Liver (tissue), 7 donors: ENCODE measurements at regions not wholly inside any gene's neighbourhood (a gene's known extent, or its start where the extent isn't known, plus 50 kb on each side); places are given as distances from the start of the nearest gene placed in this dataset.

Source experiments
- DNase-seq: peaks from one replicate; pipeline ENCODE4 v3.0.0-alpha.2; 2017; ENCODE audit warnings: low spot score
- H3K27ac ChIP-seq, 2 donors: one replicate each; pipeline ENCODE4 v1.7.0; 2013; ENCODE audit warnings: inconsistent platforms in 2 of 2, low read length in 2 of 2, control low read depth in 1 of 2, low read depth in 1 of 2, mild to moderate bottlenecking in 1 of 2
- H3K27me3 ChIP-seq, 4 donors: one replicate each; pipeline versions ENCODE4 v1.6.1 to v1.7.0; 2013; ENCODE audit warnings: low read length in 3 of 4, inconsistent platforms in 1 of 4, mild to moderate bottlenecking in 1 of 4, moderate library complexity in 1 of 4; ENCODE audit not compliant: control insufficient read depth in 4 of 4, insufficient read depth in 4 of 4
- H3K36me3 ChIP-seq, 4 donors: one replicate each; pipeline versions ENCODE4 v1.6.1 to v1.7.0; 2013; ENCODE audit warnings: low read length in 3 of 4, mild to moderate bottlenecking in 3 of 4, low read depth in 1 of 4, moderate library complexity in 1 of 4; ENCODE audit not compliant: control insufficient read depth in 4 of 4, insufficient read depth in 3 of 4
- H3K4me1 ChIP-seq, 4 donors: one replicate each; pipeline versions ENCODE4 v1.6.1 to v1.7.0; 2013; ENCODE audit warnings: low read length in 3 of 4, mild to moderate bottlenecking in 3 of 4, moderate library complexity in 1 of 4; ENCODE audit not compliant: control insufficient read depth in 4 of 4, insufficient read depth in 4 of 4
- H3K4me3 ChIP-seq, 3 donors: one replicate each; pipeline versions ENCODE4 v1.6.1 to v1.7.0; 2013; ENCODE audit warnings: low read length in 3 of 3, control low read depth in 1 of 3, low read depth in 1 of 3, mild to moderate bottlenecking in 1 of 3
- H3K9ac ChIP-seq, 2 donors: one replicate each; pipeline ENCODE4 v1.7.0; 2013; ENCODE audit warnings: low read length in 2 of 2, mild to moderate bottlenecking in 2 of 2, moderate library complexity in 2 of 2, control low read depth in 1 of 2, low read depth in 1 of 2
- H3K9me3 ChIP-seq, 4 donors: one replicate each; pipeline versions ENCODE4 v1.6.1 to v1.7.0; 2013; ENCODE audit warnings: low read length in 3 of 4; ENCODE audit not compliant: control insufficient read depth in 4 of 4
- EGR1 ChIP-seq, 2 donors: IDR thresholded peaks; 2 replicates each; pipeline ENCODE4 v1.6.1; 2016 to 2018; ENCODE audit warnings: antibody characterized with exemption in 2 of 2, low read depth in 2 of 2
- FOXA1 ChIP-seq: IDR thresholded peaks from 2 replicates; pipeline ENCODE4 v1.6.1; 2016; ENCODE audit warnings: antibody characterized with exemption
- FOXA2 ChIP-seq: IDR thresholded peaks from 2 replicates; pipeline ENCODE4 v1.6.1; 2016; ENCODE audit warnings: antibody characterized with exemption
- GABPA ChIP-seq, 2 donors: IDR thresholded peaks in 1 of 2; conservative IDR thresholded peaks in 1 of 2; 2 replicates each; pipeline ENCODE4 v1.6.1; 2016; ENCODE audit warnings: antibody characterized with exemption in 2 of 2, mild to moderate bottlenecking in 1 of 2, moderate library complexity in 1 of 2
- HNF4A ChIP-seq, 2 donors: conservative IDR thresholded peaks; 2 replicates each; pipeline ENCODE4 v1.6.1; 2016; ENCODE audit warnings: antibody characterized with exemption in 2 of 2, mild to moderate bottlenecking in 2 of 2
- HNF4G ChIP-seq: IDR thresholded peaks from 2 replicates; pipeline ENCODE4 v1.6.1; 2016; ENCODE audit warnings: antibody characterized with exemption
- JUND ChIP-seq, 2 donors: IDR thresholded peaks; 2 replicates each; pipeline ENCODE4 v1.6.1; 2016; ENCODE audit warnings: antibody characterized with exemption in 2 of 2
- NR2F2 ChIP-seq: IDR thresholded peaks from 2 replicates; pipeline ENCODE4 v1.6.1; 2016; ENCODE audit warnings: antibody characterized with exemption
- RAD21 ChIP-seq, 2 donors: IDR thresholded peaks; 2 replicates each; pipeline ENCODE4 v1.6.1; 2016; ENCODE audit warnings: antibody characterized with exemption in 2 of 2, mild to moderate bottlenecking in 2 of 2
- RXRA ChIP-seq, 2 donors: IDR thresholded peaks; 2 replicates each; pipeline ENCODE4 v1.6.1; 2017 to 2018; ENCODE audit warnings: antibody characterized with exemption in 2 of 2, mild to moderate bottlenecking in 1 of 2
- SP1 ChIP-seq: IDR thresholded peaks from 2 replicates; pipeline ENCODE4 v1.6.1; 2018; ENCODE audit warnings: antibody characterized with exemption, mild to moderate bottlenecking
- TAF1 ChIP-seq: conservative IDR thresholded peaks from 2 replicates; pipeline ENCODE4 v1.6.1; 2016; ENCODE audit warnings: antibody characterized with exemption, mild to moderate bottlenecking
- YY1 ChIP-seq: IDR thresholded peaks from 2 replicates; pipeline ENCODE4 v1.6.1; 2016; ENCODE audit warnings: antibody characterized with exemption, mild to moderate bottlenecking
- TF ChIP-seq, protein P1 (sequence below): fragments of 150-350 bp; IDR thresholded peaks from 2 replicates; pipeline ENCODE4 v1.5.1; 2017; ENCODE audit warnings: improper control_type of control experiment, low read depth, low read length; ENCODE audit not compliant: missing input control
- TF ChIP-seq, protein P2 (sequence below): IDR thresholded peaks from 2 replicates; pipeline ENCODE4 v1.6.1; 2016; ENCODE audit warnings: antibody characterized with exemption
- TF ChIP-seq, protein P3 (sequence below): IDR thresholded peaks from 2 replicates; pipeline ENCODE4 v1.6.1; 2016; ENCODE audit warnings: antibody characterized with exemption
- TF ChIP-seq, protein P4 (sequence below): IDR thresholded peaks from 2 replicates; pipeline ENCODE4 v1.6.1; 2016; ENCODE audit warnings: antibody characterized with exemption, mild to moderate bottlenecking
- TF ChIP-seq, protein P5 (sequence below): IDR thresholded peaks from 2 replicates; pipeline ENCODE4 v1.6.1; 2016; ENCODE audit warnings: antibody characterized with exemption
- donor health status: healthy.
- donor health status: healthy.
- donor health status: healthy.
- donor health status: healthy.

DNA sequence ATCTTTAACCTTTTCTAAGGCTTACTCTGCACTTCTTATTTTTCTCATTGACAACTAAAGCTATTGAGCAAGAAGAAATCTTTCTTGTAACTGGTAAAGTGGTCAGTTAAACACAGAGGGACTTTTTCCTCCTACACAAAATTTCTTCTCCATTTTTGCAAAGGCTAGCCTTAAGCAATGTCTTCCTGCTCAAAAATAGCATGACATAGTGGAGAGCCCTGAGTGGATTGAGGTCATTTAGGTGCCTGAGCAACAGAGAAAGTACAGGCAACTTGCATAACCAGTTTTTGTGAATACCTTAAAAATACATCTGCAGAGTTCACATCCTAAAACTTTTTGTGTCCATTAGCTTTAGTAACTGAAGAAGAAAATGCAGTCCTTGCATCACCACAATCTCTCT, 144.7 kb upstream of the TTC14 start:
- no peaks in the 10 kb centered on the region for H3K4me1 ChIP-seq
- no peak overlapping the region for H3K27ac ChIP-seq
- H3K9me3 ChIP-seq, result no peaks in the 10 kb centered on the region
- no peak overlapping the region for H3K9ac ChIP-seq
- TF ChIP-seq GABPA (IDR thresholded peaks at IDR 0.05 in 1 of 2, conservative IDR thresholded peaks at IDR 0.05 in 1 of 2) (no peak), EGR1 (IDR thresholded peaks at IDR 0.05; ENCODE audit: low read depth in 2 of 2) (no peak), HNF4A (conservative IDR thresholded peaks at IDR 0.05) (no peak), FOXA2 (no peak), TAF1 (no peak), HNF4G (no peak), JUND (IDR thresholded peaks at IDR 0.05) (no peak), NR2F2 (no peak), SP1 (no peak), RXRA (IDR thresholded peaks at IDR 0.05) (no peak), YY1 (no peak), RAD21 (IDR thresholded peaks at IDR 0.05) (no peak), FOXA1 (no peak)
- TF ChIP-seq, protein P1, sequence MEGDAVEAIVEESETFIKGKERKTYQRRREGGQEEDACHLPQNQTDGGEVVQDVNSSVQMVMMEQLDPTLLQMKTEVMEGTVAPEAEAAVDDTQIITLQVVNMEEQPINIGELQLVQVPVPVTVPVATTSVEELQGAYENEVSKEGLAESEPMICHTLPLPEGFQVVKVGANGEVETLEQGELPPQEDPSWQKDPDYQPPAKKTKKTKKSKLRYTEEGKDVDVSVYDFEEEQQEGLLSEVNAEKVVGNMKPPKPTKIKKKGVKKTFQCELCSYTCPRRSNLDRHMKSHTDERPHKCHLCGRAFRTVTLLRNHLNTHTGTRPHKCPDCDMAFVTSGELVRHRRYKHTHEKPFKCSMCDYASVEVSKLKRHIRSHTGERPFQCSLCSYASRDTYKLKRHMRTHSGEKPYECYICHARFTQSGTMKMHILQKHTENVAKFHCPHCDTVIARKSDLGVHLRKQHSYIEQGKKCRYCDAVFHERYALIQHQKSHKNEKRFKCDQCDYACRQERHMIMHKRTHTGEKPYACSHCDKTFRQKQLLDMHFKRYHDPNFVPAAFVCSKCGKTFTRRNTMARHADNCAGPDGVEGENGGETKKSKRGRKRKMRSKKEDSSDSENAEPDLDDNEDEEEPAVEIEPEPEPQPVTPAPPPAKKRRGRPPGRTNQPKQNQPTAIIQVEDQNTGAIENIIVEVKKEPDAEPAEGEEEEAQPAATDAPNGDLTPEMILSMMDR, result no peak
- TF ChIP-seq, protein P2, sequence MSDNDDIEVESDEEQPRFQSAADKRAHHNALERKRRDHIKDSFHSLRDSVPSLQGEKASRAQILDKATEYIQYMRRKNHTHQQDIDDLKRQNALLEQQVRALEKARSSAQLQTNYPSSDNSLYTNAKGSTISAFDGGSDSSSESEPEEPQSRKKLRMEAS, result no peak
- TF ChIP-seq, protein P3, sequence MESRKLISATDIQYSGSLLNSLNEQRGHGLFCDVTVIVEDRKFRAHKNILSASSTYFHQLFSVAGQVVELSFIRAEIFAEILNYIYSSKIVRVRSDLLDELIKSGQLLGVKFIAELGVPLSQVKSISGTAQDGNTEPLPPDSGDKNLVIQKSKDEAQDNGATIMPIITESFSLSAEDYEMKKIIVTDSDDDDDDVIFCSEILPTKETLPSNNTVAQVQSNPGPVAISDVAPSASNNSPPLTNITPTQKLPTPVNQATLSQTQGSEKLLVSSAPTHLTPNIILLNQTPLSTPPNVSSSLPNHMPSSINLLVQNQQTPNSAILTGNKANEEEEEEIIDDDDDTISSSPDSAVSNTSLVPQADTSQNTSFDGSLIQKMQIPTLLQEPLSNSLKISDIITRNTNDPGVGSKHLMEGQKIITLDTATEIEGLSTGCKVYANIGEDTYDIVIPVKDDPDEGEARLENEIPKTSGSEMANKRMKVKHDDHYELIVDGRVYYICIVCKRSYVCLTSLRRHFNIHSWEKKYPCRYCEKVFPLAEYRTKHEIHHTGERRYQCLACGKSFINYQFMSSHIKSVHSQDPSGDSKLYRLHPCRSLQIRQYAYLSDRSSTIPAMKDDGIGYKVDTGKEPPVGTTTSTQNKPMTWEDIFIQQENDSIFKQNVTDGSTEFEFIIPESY, result no peak
- TF ChIP-seq, protein P4, sequence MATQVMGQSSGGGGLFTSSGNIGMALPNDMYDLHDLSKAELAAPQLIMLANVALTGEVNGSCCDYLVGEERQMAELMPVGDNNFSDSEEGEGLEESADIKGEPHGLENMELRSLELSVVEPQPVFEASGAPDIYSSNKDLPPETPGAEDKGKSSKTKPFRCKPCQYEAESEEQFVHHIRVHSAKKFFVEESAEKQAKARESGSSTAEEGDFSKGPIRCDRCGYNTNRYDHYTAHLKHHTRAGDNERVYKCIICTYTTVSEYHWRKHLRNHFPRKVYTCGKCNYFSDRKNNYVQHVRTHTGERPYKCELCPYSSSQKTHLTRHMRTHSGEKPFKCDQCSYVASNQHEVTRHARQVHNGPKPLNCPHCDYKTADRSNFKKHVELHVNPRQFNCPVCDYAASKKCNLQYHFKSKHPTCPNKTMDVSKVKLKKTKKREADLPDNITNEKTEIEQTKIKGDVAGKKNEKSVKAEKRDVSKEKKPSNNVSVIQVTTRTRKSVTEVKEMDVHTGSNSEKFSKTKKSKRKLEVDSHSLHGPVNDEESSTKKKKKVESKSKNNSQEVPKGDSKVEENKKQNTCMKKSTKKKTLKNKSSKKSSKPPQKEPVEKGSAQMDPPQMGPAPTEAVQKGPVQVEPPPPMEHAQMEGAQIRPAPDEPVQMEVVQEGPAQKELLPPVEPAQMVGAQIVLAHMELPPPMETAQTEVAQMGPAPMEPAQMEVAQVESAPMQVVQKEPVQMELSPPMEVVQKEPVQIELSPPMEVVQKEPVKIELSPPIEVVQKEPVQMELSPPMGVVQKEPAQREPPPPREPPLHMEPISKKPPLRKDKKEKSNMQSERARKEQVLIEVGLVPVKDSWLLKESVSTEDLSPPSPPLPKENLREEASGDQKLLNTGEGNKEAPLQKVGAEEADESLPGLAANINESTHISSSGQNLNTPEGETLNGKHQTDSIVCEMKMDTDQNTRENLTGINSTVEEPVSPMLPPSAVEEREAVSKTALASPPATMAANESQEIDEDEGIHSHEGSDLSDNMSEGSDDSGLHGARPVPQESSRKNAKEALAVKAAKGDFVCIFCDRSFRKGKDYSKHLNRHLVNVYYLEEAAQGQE, result no peak
- TF ChIP-seq, protein P5, sequence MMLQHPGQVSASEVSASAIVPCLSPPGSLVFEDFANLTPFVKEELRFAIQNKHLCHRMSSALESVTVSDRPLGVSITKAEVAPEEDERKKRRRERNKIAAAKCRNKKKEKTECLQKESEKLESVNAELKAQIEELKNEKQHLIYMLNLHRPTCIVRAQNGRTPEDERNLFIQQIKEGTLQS, result no peak
- no peak overlapping the region for H3K4me3 ChIP-seq
- no peaks in the 10 kb centered on the region for H3K36me3 ChIP-seq
- no peaks in the 10 kb centered on the region for H3K27me3 ChIP-seq
- no peak for DNase-seq
